ENCODE measurements at regions not wholly inside any gene's neighbourhood (a gene's known extent, or its start where the extent isn't known, plus 50 kb on each side); places are given as distances from the start of the nearest gene placed in this dataset.
"Not testable (repeated sequence)": the region's sequence is repeated elsewhere in the genome, so short reads cannot be mapped to it uniquely, and the experiment has no call there.

DNA sequence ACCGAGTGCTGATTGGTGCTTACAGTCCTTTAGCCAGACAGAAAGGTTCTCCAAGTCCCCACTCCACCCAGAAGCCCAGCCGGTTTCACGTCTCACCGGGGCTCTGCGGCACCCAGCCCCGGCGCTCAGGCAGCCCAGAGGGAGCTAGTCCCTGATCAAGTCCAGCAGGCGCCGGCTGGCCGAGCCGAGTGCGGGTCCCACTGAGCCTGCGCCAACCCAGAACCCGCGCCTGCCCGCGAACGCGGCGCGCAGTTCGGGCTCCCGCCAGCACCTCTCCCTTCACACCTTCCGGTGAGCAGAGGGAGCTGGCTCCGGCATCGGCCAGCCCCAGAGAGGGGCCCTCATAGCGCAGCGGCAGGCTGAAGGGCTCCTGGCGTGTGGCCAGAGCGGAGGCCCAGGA is 481.6 kb upstream of the CHD1 start:
- DNase-seq, result not testable (repeated sequence)

DNA sequence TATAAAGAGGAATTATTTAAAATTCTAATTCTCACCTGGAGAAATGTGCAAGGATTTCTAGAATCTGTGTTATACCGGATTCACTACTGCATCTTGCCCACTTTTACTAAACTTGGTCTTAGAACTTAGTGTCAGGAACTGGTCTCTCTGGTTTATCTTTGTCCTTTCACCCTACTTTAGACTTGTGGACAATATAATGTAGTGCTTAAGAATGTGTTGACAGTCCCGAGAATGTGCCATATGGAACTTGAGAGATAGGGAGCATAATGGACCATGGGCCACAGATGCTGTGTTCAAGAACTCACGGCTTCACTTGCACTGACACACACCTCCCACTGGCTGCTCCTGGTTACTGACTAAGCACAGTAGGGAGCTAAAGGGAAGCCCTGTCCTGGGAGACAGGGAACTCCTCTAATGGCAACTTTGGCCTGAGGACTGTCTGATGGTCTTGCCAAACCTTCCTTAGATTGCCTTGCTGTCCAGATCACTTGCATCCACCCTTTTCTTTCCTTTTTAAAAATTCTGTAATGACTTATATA is 476.0 kb upstream of the CHD1 start:
- DNase-seq, result not testable (repeated sequence)

DNA sequence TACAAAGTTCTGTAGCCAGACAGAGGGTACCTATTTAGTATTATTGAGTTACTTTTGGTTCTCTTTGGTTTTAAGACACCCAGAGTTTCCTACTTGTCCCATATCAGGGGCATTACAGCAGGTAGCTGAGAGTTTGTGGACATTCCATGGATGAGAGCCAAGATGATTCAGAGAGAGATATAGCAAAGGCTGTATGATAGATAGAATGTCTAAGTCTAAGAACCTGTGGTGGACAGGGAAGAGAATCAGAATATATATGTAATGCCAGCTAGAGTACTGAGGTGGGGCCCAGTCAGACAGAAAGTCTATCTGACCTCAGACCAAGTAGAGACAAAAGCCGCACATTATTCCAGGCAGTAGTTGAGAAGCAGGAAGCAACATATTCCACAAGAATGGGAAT is 471.8 kb upstream of the CHD1 start:
- not testable (repeated sequence) for DNase-seq

DNA sequence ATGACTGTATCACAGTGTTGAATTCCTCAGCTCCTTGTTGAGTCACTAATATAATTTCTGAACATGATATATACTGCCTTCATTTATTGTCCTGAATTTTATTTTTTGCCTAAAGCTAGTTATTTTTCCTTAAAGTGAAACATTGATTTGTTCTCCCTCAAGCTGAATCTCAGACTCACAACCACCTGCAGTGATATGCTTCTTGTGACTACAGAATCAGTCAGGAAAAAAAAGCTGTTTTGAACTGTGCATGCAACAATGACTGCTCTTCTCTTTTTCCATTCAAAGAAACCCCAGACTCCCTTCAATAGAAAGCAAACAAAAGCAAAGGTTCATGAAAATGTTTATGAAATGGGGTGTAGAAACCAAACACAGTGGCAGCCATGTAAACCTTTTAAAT is 470.2 kb upstream of the CHD1 start:
- DNase-seq, result no peak

DNA sequence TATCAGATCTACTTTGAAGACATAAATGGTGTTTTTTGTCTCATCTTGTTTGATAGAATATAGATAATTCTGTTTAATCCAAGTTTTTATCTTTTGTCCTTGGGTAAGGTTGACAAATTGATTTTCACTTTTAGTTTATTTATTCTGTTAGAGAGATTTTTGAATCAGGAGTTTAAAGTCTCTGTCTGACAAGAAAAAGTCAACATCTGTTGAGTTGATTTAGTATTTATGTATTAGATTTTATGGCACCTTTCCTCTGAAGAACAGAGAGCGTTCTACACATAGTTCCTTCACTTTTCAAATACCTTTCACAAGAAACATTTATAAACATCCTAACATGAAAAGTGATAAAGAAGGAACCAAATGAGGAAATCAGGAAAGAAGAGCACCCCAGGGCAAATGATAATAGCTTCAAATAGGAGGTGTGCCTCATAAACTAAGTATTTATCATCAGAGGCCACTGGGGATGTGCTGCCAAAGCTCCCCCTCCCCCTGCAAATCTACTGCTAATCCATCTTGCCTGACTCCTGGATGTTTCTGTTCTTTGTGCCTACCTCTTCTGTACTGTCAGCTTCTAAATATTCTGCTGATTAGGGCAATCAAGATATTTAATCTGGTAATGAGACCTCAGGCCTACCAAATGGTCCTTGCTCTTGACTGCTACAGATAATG is 457.7 kb upstream of the CHD1 start:
- no peak for DNase-seq

DNA sequence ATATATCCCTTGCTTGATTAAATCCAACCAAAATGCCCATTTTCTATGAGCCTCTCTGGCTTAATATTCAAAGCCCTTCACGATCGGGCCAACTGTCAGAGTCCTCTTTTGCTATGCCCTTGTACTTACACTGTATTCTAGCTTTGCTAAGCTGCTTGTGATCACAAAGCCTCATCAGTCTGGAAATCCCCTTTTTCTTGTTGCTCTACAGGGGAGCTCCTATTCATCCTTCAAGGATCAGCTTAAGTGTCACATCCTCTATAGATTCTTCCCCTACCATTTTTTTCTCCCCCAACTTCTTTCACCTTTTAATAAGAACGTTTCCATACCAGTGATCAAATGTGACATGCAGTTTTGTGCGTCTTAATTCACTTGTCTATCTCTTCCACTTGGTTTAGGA is 450.4 kb upstream of the CHD1 start:
- DNase-seq, result no peak

DNA sequence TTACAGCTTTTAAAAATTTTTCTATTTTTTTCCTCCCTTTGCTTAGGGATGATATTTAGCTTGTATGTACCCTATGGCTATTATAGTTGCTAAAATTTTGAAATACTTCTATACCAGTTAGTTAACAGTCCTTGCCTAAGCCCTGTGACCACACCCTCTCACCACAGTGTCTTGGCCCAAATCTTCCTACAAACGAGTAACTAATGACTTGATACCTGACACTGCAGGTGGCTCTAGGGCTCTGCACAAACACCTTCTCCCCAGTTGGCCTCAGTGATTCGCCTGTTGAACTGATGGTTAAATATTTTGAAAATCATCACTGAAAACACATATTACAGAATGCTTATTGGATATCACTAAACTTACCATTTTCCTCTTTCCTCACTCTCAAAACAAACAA is 449.6 kb upstream of the CHD1 start:
- no peak for DNase-seq

DNA sequence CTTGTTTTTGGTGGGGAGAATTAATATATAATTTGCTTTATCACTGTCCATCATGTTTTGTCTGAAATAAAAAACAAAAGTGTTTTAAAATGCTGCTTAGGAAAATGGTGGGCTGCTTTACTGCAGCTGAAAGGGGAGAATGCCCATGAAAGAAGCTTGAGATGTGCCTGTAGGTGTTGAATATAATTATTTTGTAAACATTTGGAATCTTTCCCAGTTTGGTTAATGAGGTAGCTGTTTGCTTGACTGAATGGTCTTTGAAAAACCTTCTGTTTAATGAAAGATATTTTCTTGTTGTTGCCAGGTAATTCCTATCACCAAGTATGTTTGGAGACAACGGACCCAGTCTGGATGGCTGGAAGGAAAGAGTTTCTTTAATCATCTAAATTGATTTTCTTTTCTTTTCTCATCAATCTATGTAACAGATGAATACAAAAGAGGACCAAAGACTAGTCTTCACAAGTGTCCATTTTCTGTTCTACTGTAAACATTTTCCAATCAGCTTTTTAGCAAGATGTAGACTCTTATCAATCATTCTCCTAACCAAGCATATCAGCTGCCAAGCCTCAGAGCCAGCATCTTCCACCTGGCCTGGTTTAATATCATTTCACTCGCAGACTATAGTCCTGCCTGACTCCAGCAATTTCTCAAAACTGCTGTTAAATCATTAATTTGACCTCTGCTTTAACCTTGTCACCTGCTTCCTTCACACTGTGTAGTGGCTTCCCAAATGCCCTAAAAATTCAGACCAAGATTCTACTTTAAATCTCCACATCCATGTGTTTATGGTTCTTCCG is 441.2 kb upstream of the CHD1 start:
- no peak for DNase-seq

DNA sequence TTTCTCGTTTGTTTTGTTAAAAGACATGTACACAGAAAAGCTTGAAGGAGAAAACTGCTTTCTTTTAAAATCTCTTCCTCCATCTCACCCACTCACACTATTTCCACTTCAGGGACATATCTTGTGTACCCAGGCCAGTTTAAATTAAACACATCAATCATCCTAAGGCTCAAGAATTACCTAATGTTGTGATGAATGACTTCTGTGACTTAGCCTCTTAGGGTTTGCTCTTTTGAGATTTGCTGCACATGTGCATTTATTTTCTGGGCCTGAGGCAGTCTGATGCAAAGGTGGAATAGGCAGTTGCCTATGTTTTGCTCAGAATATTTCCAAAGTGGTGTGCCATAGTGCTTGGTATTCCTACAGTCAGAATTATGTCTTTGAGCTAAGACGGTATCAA is 439.9 kb upstream of the CHD1 start:
- no peak for DNase-seq

DNA sequence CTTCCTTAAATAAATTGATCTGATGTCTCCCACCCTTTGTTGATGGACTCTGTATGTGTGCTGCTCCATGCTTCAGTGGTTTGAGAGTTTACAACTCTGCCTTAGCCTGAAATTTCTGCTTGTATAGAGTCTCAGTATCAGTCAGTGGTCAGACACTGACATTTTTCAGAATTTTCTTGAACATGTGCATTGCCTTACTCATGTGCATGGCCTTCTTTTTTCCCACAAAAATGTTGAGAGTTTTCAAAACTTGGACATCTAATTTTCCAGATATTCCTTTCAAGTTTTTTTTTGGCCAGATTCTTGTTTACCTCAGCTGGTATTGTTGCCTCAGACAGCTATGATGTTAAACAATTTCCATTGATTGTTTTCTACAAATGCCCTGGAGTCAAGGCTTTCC is 427.1 kb upstream of the CHD1 start:
- DNase-seq, result no peak

DNA sequence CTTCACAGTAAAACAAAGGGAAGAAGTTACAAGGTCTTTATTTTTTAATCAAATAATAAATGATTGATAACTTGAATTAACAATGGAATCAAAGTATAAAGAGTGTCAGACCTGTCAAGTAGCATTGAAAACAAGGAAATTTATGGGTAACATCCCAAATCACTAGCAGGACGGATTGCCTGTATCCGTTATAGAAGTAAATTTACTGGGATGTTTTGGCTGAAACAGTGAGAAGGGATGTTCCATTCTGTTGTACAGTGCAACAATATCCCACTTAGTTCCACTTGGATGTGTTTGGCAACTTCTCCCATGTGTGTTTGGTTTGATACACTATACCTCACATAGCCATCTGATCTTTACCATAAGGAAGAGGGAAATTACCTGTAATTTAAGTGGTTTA is 421.0 kb upstream of the CHD1 start:
- DNase-seq, result no peak

DNA sequence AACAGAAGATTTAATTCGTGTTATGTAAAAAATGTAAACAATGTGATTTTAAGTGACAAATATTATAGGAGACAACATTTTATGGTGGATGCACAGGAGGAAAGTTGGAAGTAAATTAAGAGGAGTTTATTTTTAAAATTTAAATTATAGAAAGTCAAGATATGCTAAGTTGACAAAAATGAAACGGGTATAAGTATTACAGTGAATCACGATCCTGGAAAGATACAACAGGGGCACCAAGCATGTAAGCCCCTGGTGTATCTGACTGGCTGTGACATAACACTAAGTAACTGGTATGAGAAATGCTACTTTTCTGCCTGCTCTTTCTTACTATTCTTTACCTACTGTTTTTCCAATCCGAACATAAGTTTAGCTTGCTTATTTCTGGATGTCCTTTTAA is 419.8 kb upstream of the CHD1 start:
- DNase-seq, result no peak

DNA sequence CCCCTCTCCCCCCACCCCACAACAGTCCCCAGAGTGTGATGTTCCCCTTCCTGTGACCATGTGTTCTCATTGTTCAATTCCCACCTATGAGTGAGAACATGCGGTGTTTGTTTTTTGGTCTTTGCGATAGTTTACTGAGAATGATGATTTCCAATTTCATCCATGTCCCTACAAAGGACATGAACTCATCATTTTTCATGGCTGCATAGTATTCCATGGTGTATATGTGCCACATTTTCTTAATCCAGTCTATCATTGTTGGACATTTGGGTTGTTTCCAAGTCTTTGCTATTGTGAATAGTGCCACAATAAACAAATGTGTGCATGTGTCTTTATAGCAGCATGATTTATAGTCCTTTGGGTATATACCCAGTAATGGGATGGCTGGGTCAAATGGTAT is 411.0 kb upstream of the CHD1 start:
- not testable (repeated sequence) for DNase-seq

DNA sequence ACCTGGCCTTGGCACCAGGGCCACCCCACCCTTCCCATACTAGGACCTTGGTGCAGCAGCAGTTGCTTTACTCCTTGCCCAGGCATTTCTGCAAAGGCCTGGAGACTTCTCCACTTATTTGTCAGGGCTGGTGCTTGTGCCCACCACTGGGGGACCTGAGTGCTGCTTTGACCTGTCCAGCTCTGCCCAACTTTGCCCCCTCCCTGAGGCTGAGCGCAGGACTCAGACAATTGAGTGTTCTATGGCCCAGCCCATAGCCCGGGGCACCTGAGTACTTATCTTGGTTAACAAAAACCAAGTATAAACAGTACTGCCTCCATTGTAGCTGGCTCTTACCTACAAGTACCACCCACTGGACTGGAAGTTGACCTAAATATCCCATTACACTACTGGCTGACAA is 406.1 kb upstream of the CHD1 start:
- no peak for DNase-seq

DNA sequence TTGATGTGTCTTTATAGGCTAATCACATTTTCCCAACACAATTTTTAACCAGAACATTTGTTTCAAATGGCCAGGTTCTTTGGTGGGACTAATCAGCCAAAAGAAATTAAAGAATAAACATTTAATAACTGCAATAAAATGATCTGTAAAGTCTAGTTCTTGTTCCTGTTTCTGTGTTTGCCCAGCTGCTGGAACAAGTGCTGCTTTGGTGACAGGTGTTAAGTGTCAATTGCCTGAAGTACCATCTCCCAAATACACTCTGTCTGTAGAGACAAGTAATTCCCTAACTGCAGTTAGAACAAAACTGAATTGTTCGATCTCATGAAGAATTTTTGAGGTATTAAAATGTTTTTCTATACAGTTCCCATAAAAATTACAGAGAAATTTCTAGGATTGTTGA is 402.3 kb upstream of the CHD1 start:
- no peak for DNase-seq

DNA sequence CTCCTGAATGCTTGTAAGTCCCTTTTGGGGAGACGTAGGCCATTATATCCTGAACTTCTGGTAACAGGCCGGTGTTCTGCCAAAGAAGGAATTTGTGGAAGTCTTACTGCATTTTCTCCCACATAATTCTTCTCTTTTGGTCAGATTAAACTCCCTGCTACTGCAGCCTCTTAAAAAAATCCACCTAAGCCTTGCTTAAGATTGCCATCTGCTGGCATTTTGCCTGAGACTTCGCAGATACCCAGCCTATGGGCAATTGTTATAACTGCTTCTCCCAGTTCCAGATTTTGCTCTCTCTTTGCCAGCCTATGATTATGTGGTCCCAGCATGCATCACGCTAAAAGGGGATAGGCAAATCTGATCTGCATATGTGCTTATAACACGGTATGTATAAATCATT is 391.6 kb upstream of the CHD1 start:
- no peak for DNase-seq

DNA sequence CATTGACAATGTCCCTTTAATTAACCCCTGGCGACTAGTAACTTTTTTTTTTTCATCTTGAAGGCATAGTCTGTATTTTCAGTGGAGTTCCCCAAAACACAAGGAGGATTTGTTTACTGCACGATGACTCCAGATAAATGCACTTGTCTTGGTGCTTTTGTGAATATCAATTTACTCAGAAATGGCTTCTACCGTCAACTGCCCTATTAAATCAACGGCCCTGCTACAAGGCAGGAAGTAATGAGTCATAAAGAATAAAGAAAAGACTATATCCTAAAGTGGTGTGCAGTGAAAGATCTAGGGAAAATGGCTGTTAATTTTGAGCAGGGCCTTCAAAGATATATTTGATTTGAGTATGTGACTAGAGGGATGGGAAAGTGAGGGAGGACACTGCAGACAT is 388.3 kb upstream of the CHD1 start:
- no peak for DNase-seq

DNA sequence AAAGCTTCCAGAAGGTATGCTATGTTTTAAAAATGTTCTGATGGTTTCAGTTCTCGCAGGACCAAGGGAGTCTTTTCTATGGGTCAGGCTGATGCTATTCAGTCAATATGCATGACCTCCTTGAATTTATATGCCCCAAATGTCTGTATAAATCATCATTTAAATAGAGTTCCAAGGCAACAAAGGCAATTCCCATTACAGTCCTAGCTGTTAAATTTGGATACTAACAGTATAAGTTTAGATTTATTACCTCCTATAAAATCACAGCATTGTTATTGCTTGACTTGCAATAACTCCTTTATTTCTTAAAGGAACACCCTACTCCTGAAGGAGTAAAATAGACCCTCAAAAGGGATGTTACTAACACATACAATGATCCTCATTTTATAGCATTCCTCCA is 387.7 kb upstream of the CHD1 start:
- DNase-seq, result no peak

DNA sequence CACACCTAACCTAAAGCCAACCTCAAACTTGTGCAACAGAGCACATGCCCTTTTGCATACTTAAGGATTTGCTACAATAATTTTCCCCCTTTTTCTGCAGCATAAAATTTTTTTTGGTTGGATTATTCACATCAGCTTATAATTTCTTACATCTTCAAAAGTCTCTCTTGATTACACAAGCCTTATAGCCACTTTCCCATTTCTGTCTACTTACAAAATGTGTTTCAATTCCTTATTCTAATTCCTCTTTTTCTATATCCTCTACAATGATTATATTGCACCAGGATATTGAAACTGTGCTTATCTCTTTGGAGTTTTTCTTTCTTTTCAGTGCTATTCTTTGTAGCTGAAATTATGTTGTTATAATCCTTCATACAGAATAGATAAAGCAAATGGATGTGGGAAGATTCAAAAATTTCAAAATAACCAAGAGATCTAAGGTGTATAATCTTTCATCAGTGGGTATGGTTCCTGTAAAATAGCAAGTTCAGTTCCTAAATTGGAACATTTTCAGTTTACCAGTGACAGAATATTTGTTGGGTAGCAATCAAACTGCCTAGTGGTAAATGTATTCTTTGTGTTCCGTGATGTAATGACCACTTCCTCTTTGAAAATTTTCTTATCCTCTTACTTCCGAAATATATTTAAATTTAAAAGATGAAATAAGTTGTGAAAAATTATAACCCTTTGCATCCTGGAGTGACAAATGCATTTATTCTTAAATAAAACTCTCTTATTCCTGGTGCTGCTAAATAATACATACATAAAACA is 386.8 kb upstream of the CHD1 start:
- no peak for DNase-seq

DNA sequence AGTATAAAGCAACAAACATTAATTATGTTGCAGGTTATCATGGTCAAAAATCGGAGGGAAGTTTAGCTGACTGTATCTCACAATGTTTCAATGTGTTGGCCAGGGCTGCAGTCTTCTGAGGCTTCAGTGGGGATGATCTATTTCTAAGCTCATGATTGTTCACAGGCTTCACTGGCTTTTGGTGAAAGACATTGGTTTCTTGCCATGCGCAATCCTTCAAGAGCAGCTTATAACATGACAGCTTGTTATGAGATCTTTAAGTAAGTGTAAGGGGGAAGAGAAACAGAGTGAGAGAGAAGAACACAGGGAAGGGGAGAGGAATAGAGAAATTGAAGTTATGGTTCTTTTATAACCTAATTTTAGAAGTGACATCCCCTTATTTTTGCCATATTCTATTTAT is 385.9 kb upstream of the CHD1 start:
- DNase-seq, result no peak

DNA sequence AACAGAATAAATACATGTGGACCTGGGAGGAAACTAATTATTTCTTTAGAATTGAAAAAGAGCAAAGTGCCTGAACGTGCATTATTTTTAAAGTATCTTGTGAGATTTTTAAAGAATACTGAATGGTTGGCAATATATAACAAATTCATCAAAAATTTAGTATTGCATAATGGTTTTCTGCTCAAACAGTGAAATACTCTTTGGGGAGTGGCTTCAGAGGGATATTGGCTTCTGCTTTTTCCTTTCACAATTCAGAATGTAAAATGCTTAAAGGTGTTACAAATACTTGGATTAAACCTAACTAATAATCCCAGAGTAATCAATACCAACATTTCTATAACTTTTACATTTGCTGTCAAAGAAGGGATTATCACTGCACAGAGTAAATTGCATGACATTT is 379.3 kb upstream of the CHD1 start:
- no peak for DNase-seq

DNA sequence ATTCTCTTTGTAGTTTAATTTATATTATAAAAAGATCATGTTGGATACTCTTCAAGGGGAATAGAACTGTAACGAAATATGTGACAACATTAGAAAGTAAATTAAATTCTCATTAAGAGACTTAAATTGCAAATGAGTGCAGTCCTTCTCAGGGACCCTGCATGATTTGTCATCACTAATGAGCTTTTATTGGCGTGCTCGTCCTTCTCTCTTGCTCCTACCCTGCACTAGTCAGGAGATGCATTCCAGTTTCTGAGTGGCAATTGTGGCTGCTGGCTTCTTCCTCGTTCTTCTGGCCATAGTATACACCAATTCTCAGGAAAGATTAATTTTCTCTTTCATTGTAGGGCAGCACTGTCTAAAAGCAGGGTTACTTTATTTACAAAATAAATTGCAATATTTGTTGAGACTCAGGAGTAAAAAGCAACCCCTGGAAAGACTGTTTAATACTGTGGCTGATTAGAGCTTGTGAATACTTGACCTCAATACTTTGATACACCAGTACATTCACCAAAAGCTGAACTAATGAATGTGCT is 376.3 kb upstream of the CHD1 start:
- DNase-seq, result no peak

DNA sequence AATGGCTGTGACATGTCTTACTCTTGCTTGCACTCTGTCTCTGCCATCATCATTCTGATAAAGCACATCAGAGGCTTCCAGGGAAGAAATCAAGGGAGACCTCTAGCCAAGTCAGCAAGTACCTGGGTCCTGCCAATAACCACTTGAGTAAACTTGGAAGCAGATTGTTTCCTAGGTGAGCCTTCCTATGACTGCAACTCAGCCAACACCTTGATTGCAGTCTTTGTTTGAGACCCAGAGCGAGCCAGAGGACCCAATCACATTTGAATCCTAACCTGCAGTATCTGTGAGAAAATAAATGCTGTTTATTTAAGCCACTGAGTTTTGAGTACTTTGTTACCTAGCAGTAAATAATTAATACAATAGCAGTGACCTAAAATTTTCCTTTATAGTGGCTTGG is 356.8 kb upstream of the CHD1 start:
- DNase-seq, result no peak

DNA sequence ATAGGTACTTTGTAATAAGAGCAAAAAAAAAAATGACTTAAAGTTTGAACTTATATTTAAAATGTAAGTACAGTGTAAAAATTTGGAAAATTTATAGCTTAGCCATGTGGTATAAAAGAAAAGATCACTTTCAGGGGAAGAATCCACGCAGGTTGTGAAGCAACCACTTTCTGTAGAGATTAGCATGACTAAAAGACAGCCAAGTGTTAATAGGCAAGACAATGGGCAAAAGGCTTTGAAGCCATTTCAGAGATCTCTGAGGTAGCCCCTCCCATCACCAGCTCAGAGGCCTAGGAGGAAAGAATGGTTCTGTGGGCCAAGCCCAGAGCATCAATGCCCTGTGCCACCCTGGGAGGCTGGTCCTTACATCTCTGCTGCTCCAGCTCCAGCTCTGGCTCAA is 346.3 kb upstream of the CHD1 start:
- no peak for DNase-seq
